Panc1 (cell line): ENCODE measurements at regions not wholly inside any gene's neighbourhood (a gene's known extent, or its start where the extent isn't known, plus 50 kb on each side); places are given as distances from the start of the nearest gene placed in this dataset.

Experiments used
- ATAC-seq: fragments of 200-7000 bp; cut with Tn5 transposase; 2 replicates; pipeline ENCODE4 v1.9.1; 2020; ENCODE audit warnings: mild to moderate bottlenecking, moderate library complexity
- BruUV-seq: library from RNA; stranded (reverse); fragments of 400-500 nt; replicated peaks from 2 replicates; lab custom pipeline; 2021; lab: Mats Ljungman, UMichigan
- CTCF ChIA-PET: fragments of 300-600 bp; sonication (Branson Sonifier 250); formaldehyde crosslinking; loops from one replicate; lab custom pipeline; 2022; ENCODE audit warnings: antibody characterized with exemption; lab: Charles Lee
- POLR2A ChIA-PET: fragments of 300-600 bp; sonication (Branson Sonifier 250); formaldehyde crosslinking; loops from one replicate; lab custom pipeline; 2022; ENCODE audit warnings: antibody characterized with exemption; lab: Charles Lee
- DNase-seq: peaks from one replicate; pipeline ENCODE4 v3.0.0-alpha.2; 2010; ENCODE audit warnings: low read depth, low spot score
- H3K27ac ChIP-seq: 2 replicates; pipeline ENCODE4 v1.5.1; 2011; ENCODE audit warnings: mild to moderate bottlenecking, low read length, inconsistent platforms
- H3K27me3 ChIP-seq: fragments of 200-500 bp; sonication (Bioruptor generic); 2 replicates; pipeline ENCODE4 v1.6.0; 2014; ENCODE audit warnings: low read length, inconsistent platforms; ENCODE audit not compliant: control insufficient read depth, insufficient read depth
- H3K36me3 ChIP-seq: fragments of 200-500 bp; sonication (Bioruptor generic); 2 replicates; pipeline ENCODE4 v1.5.1; 2014; ENCODE audit warnings: inconsistent platforms, mild to moderate bottlenecking, low read length, moderate library complexity; ENCODE audit not compliant: control insufficient read depth, insufficient read depth
- H3K4me1 ChIP-seq: 2 replicates; pipeline ENCODE4 v1.5.1; 2011; ENCODE audit warnings: inconsistent platforms, mild to moderate bottlenecking, low read length, moderate library complexity; ENCODE audit not compliant: control insufficient read depth, insufficient read depth
- H3K4me3 ChIP-seq, 2 experiments: 2 replicates each; pipeline ENCODE4 v1.5.1; 2011 to 2012; ENCODE audit warnings: low read depth in 2 of 2, low read length in 2 of 2, mild to moderate bottlenecking in 2 of 2, inconsistent platforms in 1 of 2, moderate library complexity in 1 of 2
- H3K9me3 ChIP-seq: fragments of 200-500 bp; sonication (Bioruptor generic); 2 replicates; pipeline ENCODE4 v1.5.1; 2014; ENCODE audit warnings: low read depth, mild to moderate bottlenecking, inconsistent platforms, low read length, moderate library complexity; ENCODE audit not compliant: control insufficient read depth, insufficient read depth
- POLR2AphosphoS5 ChIP-seq: IDR thresholded peaks from 2 replicates; pipeline ENCODE4 v1.6.1; 2012; ENCODE audit warnings: mild to moderate bottlenecking, low read depth, low read length, moderate library complexity
- SIN3A ChIP-seq: IDR thresholded peaks from 2 replicates; pipeline ENCODE4 v1.6.1; 2012; ENCODE audit warnings: low read depth, mild to moderate bottlenecking, low read length, moderate library complexity, borderline replicate concordance; ENCODE audit not compliant: insufficient read depth
- TCF7L2 ChIP-seq: IDR thresholded peaks from 2 replicates; pipeline ENCODE4 v1.6.1; 2011; ENCODE audit warnings: mild to moderate bottlenecking, low read depth, low read length, inconsistent platforms
- in situ Hi-C: cut with HindIII; loops from 2 replicates; pipeline ENCODE4 v1.10.0; 2016; ENCODE audit warnings: low sequenced_read_pairs, low pct_unique_long_range_greater_than_20kb
- intact Hi-C: fragments of 100-400 bp; cut with micrococcal nuclease; formaldehyde crosslinking; loops from one replicate; pipeline ENCODE4 v1.10.0; 2022; ENCODE audit not compliant: unreplicated experiment
- TF ChIP-seq, protein P1 (sequence below), 2 experiments: IDR thresholded peaks; 2 replicates each; pipeline ENCODE4 v1.6.1; 2011 to 2012; ENCODE audit warnings: low read depth in 2 of 2, control low read depth in 1 of 2, low read length in 1 of 2, mild to moderate bottlenecking in 1 of 2, moderate library complexity in 1 of 2; ENCODE audit not compliant: insufficient read depth in 1 of 2
- TF ChIP-seq, protein P2 (sequence below): fragments of 450-650 bp; IDR thresholded peaks from 2 replicates; pipeline ENCODE4 v1.5.1; 2017; ENCODE audit warnings: mild to moderate bottlenecking

DNA sequence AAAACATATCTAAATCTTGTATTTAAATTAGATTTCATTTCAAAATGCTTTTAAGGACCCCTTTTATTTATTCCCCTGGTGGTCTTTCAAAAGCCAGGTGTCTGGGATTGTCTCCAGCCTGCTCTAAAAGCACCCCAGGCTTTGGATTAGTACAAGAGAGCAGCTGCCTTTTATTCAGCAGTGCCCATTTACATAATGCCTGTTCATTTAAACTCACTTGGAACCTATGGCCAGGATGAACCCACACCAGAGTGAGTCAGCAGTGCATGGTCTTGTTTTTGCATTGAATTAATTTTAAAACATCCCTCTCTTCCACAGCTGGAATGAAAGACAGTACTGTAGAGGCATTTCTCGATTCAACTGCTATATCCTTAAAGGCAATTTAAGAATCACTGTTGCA lies 64.1 kb upstream of the TENM3 start:
- in situ Hi-C loops (no loop called here), intact Hi-C loops (no loop called here)
- DNase-seq (no peak), ATAC-seq (no peak)
- no TSS peak for BruUV-seq
- no peak overlapping the region for H3K27ac ChIP-seq
- no peaks in the 10 kb centered on the region for H3K27me3 ChIP-seq
- no peaks in the 10 kb centered on the region for H3K4me1 ChIP-seq
- H3K9me3 ChIP-seq = no peaks in the 10 kb centered on the region
- CTCF ChIA-PET = no interaction called here
- POLR2A ChIA-PET = no interaction called here
- TF ChIP-seq POLR2AphosphoS5 (no peak), TCF7L2 (no peak), SIN3A (no peak)
- TF ChIP-seq, protein P1, sequence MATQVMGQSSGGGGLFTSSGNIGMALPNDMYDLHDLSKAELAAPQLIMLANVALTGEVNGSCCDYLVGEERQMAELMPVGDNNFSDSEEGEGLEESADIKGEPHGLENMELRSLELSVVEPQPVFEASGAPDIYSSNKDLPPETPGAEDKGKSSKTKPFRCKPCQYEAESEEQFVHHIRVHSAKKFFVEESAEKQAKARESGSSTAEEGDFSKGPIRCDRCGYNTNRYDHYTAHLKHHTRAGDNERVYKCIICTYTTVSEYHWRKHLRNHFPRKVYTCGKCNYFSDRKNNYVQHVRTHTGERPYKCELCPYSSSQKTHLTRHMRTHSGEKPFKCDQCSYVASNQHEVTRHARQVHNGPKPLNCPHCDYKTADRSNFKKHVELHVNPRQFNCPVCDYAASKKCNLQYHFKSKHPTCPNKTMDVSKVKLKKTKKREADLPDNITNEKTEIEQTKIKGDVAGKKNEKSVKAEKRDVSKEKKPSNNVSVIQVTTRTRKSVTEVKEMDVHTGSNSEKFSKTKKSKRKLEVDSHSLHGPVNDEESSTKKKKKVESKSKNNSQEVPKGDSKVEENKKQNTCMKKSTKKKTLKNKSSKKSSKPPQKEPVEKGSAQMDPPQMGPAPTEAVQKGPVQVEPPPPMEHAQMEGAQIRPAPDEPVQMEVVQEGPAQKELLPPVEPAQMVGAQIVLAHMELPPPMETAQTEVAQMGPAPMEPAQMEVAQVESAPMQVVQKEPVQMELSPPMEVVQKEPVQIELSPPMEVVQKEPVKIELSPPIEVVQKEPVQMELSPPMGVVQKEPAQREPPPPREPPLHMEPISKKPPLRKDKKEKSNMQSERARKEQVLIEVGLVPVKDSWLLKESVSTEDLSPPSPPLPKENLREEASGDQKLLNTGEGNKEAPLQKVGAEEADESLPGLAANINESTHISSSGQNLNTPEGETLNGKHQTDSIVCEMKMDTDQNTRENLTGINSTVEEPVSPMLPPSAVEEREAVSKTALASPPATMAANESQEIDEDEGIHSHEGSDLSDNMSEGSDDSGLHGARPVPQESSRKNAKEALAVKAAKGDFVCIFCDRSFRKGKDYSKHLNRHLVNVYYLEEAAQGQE (IDR thresholded peaks at IDR 0.05; ENCODE audit: insufficient read depth in 1 of 2, low read depth in 2 of 2, low read length in 1 of 2) = no peak
- TF ChIP-seq, protein P2, sequence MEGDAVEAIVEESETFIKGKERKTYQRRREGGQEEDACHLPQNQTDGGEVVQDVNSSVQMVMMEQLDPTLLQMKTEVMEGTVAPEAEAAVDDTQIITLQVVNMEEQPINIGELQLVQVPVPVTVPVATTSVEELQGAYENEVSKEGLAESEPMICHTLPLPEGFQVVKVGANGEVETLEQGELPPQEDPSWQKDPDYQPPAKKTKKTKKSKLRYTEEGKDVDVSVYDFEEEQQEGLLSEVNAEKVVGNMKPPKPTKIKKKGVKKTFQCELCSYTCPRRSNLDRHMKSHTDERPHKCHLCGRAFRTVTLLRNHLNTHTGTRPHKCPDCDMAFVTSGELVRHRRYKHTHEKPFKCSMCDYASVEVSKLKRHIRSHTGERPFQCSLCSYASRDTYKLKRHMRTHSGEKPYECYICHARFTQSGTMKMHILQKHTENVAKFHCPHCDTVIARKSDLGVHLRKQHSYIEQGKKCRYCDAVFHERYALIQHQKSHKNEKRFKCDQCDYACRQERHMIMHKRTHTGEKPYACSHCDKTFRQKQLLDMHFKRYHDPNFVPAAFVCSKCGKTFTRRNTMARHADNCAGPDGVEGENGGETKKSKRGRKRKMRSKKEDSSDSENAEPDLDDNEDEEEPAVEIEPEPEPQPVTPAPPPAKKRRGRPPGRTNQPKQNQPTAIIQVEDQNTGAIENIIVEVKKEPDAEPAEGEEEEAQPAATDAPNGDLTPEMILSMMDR = no peak
- no peaks in the 10 kb centered on the region for H3K36me3 ChIP-seq
- no peak overlapping the region for H3K4me3 ChIP-seq

DNA sequence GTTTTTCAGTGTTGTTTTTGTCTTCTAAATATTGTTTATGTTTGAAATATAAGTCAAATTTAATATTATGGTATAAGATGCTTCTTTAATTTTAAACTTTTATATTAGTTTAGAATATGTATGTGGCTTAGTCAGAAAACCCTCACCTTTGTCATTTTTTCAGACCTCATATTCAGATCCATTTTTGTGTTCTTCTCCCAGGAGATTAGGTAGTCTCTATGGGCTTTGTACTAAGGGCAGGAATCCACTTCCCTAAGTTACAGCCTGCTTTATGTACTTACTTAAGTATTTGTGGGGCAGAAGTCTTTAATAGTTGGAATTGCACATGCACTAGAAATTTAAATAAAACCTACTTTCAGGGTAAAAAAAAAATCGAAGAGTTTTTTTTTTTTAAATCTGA lies 63.5 kb upstream of the TENM3 start:
- BruUV-seq = no TSS peak
- POLR2A ChIA-PET = no interaction called here
- CTCF ChIA-PET = no interaction called here

More for the DNA sequence above, 63.5 kb upstream of the TENM3 start:
- H3K27ac ChIP-seq = no peak overlapping the region
- no peak for TF ChIP-seq POLR2AphosphoS5
- no peak for TF ChIP-seq SIN3A
- TF ChIP-seq, protein P2 = no peak
- TF ChIP-seq, protein P1 (IDR thresholded peaks at IDR 0.05; ENCODE audit: insufficient read depth in 1 of 2, low read depth in 2 of 2, low read length in 1 of 2) = no peak
- TF ChIP-seq TCF7L2 = no peak
- in situ Hi-C loops = no loop called here
- H3K4me1 ChIP-seq = no peaks in the 10 kb centered on the region
- intact Hi-C loops = no loop called here
- no peak for DNase-seq
- no peak for ATAC-seq
- H3K4me3 ChIP-seq = no peak overlapping the region
- H3K9me3 ChIP-seq = no peaks in the 10 kb centered on the region
- H3K36me3 ChIP-seq = no peaks in the 10 kb centered on the region
- H3K27me3 ChIP-seq = no peaks in the 10 kb centered on the region
